ENCODE measurements at regions not wholly inside any gene's neighbourhood (a gene's known extent, or its start where the extent isn't known, plus 50 kb on each side); places are given as distances from the start of the nearest gene placed in this dataset.

GRCh38 chr4:23061431-23061830 lies 368.7 kb downstream of the GBA3 start:
- POLR2A ChIA-PET: no interaction called here
- no peak for DNase-seq

GRCh38 chr4:23060776-23061175 lies 368.0 kb downstream of the GBA3 start:
- H4K20me1 ChIP-seq (ENCODE audit: control insufficient read depth, insufficient read depth, low read length, poor library complexity, severe bottlenecking): no peaks in the 10 kb centered on the region
- H2AFZ ChIP-seq (ENCODE audit: insufficient read depth, low read depth, low read length, poor library complexity, severe bottlenecking): no peak overlapping the region
- no peak overlapping the region for H3K4me3 ChIP-seq (ENCODE audit: control extremely low read depth in 1 of 5, extremely low read depth in 1 of 5, insufficient read depth in 1 of 5, low read depth in 2 of 5, low read length in 4 of 5)
- DNase-seq: no peak
- Mint-ChIP-seq H3K27ac (no peak overlapping the region), H3K27me3 (no peaks in the 10 kb centered on the region), H3K4me1 (no peaks in the 10 kb centered on the region), H3K9me3 (ENCODE audit: insufficient read depth) (no peaks in the 10 kb centered on the region), H3K4me3 (no peak overlapping the region)
- POLR2A ChIA-PET: no interaction called here
- H3K9ac ChIP-seq (ENCODE audit: low read length): no peak overlapping the region
- no peaks in the 10 kb centered on the region for H3K4me1 ChIP-seq (ENCODE audit: control insufficient read depth in 2 of 2, insufficient read depth in 2 of 2, low read length in 2 of 2)
- no peaks in the 10 kb centered on the region for H3K27me3 ChIP-seq (replicated peaks in 1 of 4; ENCODE audit: control extremely low read depth in 1 of 4, control insufficient read depth in 3 of 4, insufficient read depth in 4 of 4, low read length in 3 of 4)
- H3K27ac ChIP-seq (ENCODE audit: low read length in 2 of 2): no peak overlapping the region
- H3K9me3 ChIP-seq (ENCODE audit: control extremely low read depth in 1 of 3, control insufficient read depth in 2 of 3, insufficient read depth in 1 of 3, low read length in 2 of 3): no peaks in the 10 kb centered on the region
- no CpG with 5 or more reads among the region's 1 CpG for WGBS (ENCODE audit: insufficient coverage)
- ATAC-seq (ENCODE audit: low read depth): no peak
- TF ChIP-seq, protein P1, sequence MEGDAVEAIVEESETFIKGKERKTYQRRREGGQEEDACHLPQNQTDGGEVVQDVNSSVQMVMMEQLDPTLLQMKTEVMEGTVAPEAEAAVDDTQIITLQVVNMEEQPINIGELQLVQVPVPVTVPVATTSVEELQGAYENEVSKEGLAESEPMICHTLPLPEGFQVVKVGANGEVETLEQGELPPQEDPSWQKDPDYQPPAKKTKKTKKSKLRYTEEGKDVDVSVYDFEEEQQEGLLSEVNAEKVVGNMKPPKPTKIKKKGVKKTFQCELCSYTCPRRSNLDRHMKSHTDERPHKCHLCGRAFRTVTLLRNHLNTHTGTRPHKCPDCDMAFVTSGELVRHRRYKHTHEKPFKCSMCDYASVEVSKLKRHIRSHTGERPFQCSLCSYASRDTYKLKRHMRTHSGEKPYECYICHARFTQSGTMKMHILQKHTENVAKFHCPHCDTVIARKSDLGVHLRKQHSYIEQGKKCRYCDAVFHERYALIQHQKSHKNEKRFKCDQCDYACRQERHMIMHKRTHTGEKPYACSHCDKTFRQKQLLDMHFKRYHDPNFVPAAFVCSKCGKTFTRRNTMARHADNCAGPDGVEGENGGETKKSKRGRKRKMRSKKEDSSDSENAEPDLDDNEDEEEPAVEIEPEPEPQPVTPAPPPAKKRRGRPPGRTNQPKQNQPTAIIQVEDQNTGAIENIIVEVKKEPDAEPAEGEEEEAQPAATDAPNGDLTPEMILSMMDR (IDR thresholded peaks at IDR 0.05): no peak
- TF ChIP-seq EZH2 (IDR thresholded peaks at IDR 0.05; ENCODE audit: borderline replicate concordance, insufficient read depth, low read depth, low read length, poor library complexity, severe bottlenecking): no peak
- no peaks in the 10 kb centered on the region for H3K79me2 ChIP-seq (ENCODE audit: control insufficient read depth, insufficient read depth, low read length)
- intact Hi-C loops (cut with micrococcal nuclease): no loop called here
- CTCF ChIA-PET: no interaction called here
- H3K4me2 ChIP-seq (replicated peaks; ENCODE audit: low read depth, low read length, poor library complexity, severe bottlenecking): no peak overlapping the region
- no peaks in the 10 kb centered on the region for H3K36me3 ChIP-seq (replicated peaks in 1 of 2; ENCODE audit: control extremely low read depth in 1 of 2, control insufficient read depth in 1 of 2, extremely low read depth in 1 of 2, insufficient read depth in 2 of 2, low read length in 1 of 2)

More at GRCh38 chr4:23061431-23061830, 368.7 kb downstream of the GBA3 start:
- Histone ChIP-seq H4K20me1 (ENCODE audit: control insufficient read depth, insufficient read depth, low read length, poor library complexity, severe bottlenecking) (no peaks in the 10 kb centered on the region), H3K4me3 (ENCODE audit: control extremely low read depth in 1 of 5, extremely low read depth in 1 of 5, insufficient read depth in 1 of 5, low read depth in 2 of 5, low read length in 4 of 5) (no peak overlapping the region), H3K27ac (ENCODE audit: low read length in 2 of 2) (no peak overlapping the region), H3K27me3 (replicated peaks in 1 of 4; ENCODE audit: control extremely low read depth in 1 of 4, control insufficient read depth in 3 of 4, insufficient read depth in 4 of 4, low read length in 3 of 4) (no peaks in the 10 kb centered on the region), H3K4me2 (replicated peaks; ENCODE audit: low read depth, low read length, poor library complexity, severe bottlenecking) (no peak overlapping the region), H3K9me3 (ENCODE audit: control extremely low read depth in 1 of 3, control insufficient read depth in 2 of 3, insufficient read depth in 1 of 3, low read length in 2 of 3) (no peaks in the 10 kb centered on the region), H3K79me2 (ENCODE audit: control insufficient read depth, insufficient read depth, low read length) (no peaks in the 10 kb centered on the region), H3K4me1 (ENCODE audit: control insufficient read depth in 2 of 2, insufficient read depth in 2 of 2, low read length in 2 of 2) (no peaks in the 10 kb centered on the region), H2AFZ (ENCODE audit: insufficient read depth, low read depth, low read length, poor library complexity, severe bottlenecking) (no peak overlapping the region), H3K36me3 (replicated peaks in 1 of 2; ENCODE audit: control extremely low read depth in 1 of 2, control insufficient read depth in 1 of 2, extremely low read depth in 1 of 2, insufficient read depth in 2 of 2, low read length in 1 of 2) (no peaks in the 10 kb centered on the region), H3K9ac (ENCODE audit: low read length) (no peak overlapping the region)
- CTCF ChIA-PET: no interaction called here
- H3K9me3 Mint-ChIP-seq (ENCODE audit: insufficient read depth): no peaks in the 10 kb centered on the region
- ATAC-seq (ENCODE audit: low read depth): no peak
- no peaks in the 10 kb centered on the region for H3K4me1 Mint-ChIP-seq
- WGBS (ENCODE audit: insufficient coverage): 83% methylated on average over 1 of the region's 3 CpGs
- no peak overlapping the region for H3K4me3 Mint-ChIP-seq
- intact Hi-C loops (cut with micrococcal nuclease): no loop called here
- no peak overlapping the region for H3K27ac Mint-ChIP-seq
- H3K27me3 Mint-ChIP-seq: no peaks in the 10 kb centered on the region
- TF ChIP-seq, protein P1 (IDR thresholded peaks at IDR 0.05): no peak
- no peak for TF ChIP-seq EZH2 (IDR thresholded peaks at IDR 0.05; ENCODE audit: borderline replicate concordance, insufficient read depth, low read depth, low read length, poor library complexity, severe bottlenecking)
